ENCODE measurements at regions not wholly inside any gene's neighbourhood (a gene's known extent, or its start where the extent isn't known, plus 50 kb on each side); places are given as distances from the start of the nearest gene placed in this dataset.
"Not testable (repeated sequence)": the region's sequence is repeated elsewhere in the genome, so short reads cannot be mapped to it uniquely, and the experiment has no call there.

DNA sequence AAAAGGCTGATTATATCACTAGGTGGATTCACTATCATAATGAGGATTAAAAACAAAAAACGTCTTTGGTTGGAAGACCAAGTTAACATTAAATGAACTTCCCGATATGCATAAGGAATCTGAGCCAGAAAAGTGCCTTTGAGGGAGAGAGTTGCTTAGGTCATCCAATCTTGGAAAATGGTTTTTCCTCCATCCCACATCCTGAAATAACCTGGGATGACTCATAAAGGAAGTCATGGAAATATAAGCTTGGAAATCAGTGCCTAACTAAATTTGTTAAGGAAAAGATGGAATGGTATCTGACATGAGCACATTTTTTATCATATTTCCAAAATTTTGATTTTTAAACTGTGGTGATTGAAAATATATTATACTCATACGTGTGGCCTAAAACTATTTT is 66.0 kb downstream of the KBTBD8 start:
- DNase-seq (ENCODE audit: extremely low read depth, low read depth, low spot score): peak; percentile 34

DNA sequence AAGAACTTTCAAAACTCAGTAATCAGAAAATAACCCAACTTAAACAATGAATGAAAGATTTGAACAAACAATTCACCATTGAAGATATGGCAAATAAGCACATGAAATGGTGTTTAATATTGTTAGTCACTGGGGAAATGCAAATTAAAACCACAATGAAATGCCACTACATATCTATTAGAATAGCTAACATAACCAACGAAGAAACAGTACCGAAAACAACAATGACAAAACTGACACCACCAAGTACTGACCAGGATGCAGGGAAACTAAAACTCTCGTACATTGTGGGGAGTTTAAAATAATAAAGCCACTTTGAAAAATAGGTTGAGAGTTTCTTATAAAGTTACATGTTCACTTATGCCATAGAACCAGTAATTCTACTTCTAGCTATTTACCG is 69.1 kb downstream of the KBTBD8 start:
- no peak for DNase-seq (ENCODE audit: extremely low read depth, low read depth, low spot score)

DNA sequence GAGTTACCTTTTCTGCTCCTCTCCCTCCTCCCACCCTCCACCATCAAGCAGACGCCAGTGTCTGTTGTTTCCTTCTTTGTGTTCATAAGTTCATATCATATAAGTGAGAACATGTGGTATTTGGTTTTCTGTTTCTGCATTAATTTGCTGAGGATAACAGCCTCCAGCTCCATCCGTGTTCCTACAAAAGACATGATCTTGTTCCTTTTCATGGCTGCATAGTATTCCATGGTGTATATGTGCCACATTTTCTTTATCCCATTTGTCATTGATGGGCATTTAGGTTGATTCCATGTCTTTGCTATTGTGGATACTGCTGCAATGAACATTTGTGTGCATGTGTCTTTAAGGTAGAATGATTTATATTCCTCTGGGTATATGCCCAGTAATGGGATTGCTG is 74.5 kb downstream of the KBTBD8 start:
- DNase-seq (ENCODE audit: extremely low read depth, low read depth, low spot score): not testable (repeated sequence)

DNA sequence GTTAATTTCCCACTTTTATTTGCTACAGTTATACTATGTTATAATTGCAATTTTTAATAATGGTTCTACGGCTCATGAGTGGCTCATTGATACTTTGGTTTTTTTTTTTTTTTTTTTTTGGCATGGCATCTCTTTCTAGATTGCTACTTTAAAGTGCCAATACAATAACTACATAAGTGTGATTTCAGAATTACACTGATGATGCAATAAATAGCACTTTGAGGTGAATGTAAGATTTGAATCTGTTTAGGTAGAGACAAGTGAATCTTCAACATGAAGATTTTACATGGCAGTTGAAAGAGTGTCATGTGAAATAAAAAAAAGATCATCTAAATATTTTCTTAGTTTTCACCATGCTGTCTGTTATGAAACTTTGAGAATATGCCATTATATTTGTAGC is 75.7 kb downstream of the KBTBD8 start:
- no peak for DNase-seq (ENCODE audit: extremely low read depth, low read depth, low spot score)

DNA sequence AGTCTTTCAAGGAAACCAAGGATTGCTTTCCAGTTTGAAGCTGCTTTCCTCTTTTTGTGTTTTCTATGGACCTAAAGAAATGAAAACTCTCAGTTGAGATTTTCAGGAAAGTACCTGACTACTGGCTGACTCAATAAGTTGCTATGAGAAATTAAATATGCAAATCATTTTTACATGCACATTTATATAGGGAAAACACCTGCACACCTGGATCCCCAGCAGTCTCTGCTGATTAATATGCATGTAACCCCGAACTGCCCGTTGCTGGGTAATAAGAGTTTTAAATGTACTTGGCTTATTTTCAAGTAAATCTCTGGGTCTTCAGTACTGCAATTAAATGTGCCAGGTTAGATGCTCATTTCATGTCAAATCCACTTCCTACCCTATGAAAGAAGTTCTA is 77.2 kb downstream of the KBTBD8 start:
- no peak for DNase-seq (ENCODE audit: extremely low read depth, low read depth, low spot score)

DNA sequence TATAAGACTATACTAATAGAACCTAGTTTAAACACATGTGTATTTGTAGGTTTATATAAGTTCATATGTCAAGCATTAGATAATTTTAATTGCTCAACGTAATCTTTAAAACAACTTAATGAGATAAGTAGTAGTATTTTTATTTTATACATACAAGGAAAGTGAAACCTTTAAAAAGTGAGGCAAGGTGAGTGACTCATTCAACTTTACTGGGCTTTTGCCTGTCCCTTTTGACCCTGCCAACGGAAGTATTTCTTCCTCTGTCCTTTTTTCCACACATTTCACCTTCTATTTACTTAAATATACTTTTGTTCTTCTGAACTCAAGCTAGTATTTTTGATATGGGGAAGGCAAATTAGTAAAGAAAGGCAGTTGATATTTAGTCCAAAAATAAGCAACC is 78.5 kb downstream of the KBTBD8 start:
- DNase-seq (ENCODE audit: extremely low read depth, low read depth, low spot score): no peak

DNA sequence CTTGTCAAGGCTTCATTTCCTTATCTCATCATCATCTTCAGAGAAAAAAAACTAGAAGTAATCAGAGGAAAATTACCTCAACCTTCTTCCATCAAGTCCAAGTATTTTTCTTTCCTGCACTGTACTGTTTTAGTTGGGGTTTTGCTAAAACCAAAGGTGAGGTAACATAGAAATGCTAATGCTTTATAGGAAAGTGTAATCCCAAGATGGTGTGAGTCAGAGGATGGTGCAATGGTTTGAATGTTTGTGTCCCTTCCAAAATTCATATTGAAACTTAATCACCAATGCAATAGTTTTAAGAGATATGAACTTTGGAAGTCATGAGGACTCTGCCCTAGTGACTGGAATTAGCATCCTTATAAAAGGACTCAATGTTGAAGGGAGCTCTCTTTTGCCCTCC is 79.5 kb downstream of the KBTBD8 start:
- no peak for DNase-seq (ENCODE audit: extremely low read depth, low read depth, low spot score)

DNA sequence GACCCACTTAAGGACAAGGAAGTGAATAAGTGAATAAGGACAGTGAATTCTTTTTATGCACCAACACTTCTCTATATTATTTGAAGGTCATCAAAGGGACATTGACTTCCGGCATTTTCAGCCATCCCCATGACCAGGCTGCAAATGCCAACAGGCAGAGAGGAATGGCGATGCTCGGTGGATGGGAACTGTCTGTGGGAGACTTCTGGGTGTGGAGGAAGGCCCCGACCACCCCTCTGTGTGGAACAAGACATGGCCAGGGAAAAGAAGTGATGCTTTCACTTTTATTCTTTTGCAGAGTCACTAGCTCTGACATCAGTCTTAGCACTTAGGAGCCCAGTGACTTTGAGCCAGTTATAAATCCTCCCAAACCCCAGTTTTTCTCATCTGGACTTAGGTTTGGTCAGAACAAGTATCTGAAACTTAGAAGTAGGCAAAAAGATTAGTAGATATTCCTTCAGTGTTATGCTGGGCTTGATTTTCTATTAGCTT is 84.5 kb downstream of the KBTBD8 start:
- DNase-seq (ENCODE audit: extremely low read depth, low read depth, low spot score): no peak

DNA sequence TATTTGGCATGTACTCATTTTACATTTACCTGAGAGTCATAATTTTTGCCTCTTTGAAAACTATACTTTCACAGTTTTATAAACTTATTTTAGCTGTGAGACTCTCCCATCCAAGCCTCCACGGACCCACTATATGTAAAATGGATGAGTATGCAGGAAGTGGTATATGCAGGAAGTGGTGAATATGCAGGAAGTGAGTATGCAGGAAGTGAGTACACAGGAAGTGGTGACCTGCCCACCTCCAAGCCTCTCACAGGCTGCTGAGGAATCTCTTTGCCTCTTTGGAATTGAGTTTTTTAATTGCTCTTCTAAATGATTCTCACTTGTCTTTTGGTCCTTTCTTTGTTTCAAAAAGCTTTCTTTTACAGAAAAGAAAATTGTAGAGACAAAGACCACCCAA is 85.2 kb downstream of the KBTBD8 start:
- no peak for DNase-seq (ENCODE audit: extremely low read depth, low read depth, low spot score)

DNA sequence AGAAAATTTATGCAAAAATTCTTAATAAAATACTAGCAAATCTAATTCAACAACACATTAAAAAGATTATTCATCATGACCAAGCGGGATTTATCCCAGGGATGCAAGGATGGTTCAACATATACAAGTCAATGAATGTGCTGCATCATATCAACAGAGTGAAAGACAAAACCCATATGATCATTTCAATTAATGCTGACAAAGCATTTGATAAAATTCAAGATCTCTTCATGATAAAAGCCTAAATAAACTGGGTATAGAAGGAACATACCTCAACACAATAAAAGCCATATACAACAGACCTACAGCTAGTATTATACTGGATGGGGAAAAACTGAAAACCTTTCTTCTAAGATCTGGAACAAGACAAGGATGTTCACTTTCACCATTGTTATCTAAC is 89.7 kb downstream of the KBTBD8 start:
- DNase-seq (ENCODE audit: extremely low read depth, low read depth, low spot score): no peak

DNA sequence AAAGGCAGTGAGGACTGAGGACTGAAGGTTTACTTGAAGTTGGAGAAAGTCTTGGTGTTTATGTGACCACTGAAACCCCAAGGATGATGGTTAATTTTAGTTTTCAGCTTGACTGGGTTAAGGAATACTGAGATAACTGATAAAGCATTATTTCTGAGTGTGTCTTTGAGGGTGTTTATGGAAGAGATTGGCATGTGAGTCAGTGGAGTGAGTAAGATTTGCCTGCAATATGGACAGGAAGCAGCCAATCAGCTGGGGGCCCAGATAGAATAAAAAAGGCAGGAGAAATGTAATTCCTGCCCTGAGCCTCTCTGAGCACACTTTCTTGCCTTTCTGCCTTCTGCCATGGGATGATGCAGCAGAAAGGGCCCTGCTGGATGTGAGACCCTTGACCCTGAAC is 92.4 kb downstream of the KBTBD8 start:
- peak; percentile 25 for DNase-seq (ENCODE audit: extremely low read depth, low read depth, low spot score)

DNA sequence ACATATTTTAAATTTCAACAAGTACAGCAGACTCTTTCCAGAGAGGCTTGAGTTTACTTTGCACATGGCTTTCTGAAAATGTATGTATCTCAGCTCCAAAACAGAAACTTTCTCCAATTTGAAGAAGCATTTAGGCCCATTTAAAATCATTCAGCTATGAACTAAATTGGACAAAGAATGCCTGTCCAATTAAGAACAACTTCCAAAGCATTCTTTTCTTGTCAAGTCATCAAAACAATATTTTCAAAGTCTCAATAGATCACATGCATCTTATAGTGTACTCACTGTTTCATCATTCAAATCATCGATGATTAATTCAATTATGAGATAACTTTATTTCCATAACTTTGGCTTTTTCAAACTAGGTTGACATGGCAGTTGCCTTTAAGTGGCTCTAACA is 95.2 kb downstream of the KBTBD8 start:
- DNase-seq (ENCODE audit: extremely low read depth, low read depth, low spot score): no peak

DNA sequence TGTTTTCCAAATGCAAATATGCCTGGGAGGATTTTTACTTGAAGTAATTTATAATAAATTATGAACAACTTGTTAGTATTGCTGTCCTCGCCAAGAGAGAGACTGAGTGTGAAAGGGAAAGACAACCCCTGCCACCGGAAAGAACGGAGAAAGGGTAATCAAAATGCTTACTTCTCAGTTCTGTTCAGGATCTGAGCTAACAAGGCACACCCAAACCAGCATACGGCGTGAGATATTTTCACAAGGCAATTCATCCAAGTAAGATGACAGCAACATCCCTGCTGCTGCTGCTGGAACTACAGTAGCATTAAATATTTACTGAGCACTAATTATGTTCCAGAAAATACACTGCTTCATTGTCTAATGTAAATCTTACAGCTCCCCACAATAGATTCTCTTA is 96.1 kb downstream of the KBTBD8 start:
- no peak for DNase-seq (ENCODE audit: extremely low read depth, low read depth, low spot score)

DNA sequence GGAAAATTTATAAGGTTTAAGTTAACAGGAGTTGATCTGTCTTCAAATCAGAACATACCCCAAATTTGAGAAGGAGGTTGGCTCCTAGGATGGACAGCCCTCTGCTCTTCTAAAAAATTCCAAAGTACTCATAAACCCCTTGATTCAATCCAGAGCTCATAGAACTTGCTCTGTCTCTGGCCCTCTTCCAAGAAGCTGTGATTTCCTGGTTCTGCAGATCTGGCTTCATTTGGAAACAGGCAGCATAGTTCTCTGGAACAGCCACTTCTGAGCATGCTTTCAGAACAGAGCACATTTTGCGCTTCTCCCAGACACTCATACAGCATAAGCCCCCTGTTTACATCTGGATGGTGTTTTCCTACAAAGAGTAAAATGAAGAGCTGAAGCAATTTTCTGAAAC is 96.7 kb downstream of the KBTBD8 start:
- DNase-seq (ENCODE audit: extremely low read depth, low read depth, low spot score): no peak

DNA sequence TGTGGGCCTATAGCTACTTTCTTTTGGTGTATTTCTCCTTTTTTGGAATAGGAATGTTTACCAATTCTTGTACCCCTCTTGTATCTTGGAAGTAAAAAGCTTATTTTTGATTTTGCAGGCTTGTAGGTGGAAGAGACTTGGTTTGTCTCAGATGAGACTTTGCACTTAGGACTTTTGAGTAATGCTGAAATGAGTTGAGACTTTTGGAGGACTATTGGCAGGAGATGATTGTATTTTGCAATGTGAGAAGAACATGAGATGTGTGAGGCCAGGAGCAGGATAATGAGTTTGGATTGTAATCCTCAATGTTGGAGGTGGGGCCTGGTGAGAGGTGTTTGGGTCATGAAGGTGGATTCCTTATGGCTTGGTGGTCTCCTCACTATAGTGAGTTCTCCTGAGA is 106.3 kb downstream of the KBTBD8 start:
- no peak for DNase-seq (ENCODE audit: extremely low read depth, low read depth, low spot score)

DNA sequence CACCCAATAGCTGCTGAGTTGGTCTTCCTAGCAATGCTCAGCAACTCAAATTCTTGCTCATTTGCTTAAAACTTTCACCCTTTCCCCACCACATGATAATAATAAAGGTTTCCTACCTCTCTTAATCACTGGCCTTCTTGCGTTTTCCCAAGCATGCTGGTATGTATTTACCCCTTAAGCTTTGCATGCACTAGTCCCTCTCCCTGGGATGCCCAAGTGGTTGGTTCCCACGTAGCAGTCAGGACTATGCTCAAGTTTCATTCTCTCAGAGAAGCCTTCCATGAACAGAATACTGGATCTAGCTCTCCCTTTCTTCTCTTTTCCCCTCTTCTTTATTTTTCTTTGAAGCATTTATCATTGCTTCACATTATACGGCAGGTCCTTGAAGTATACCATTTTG is 108.8 kb downstream of the KBTBD8 start:
- no peak for DNase-seq (ENCODE audit: extremely low read depth, low read depth, low spot score)

DNA sequence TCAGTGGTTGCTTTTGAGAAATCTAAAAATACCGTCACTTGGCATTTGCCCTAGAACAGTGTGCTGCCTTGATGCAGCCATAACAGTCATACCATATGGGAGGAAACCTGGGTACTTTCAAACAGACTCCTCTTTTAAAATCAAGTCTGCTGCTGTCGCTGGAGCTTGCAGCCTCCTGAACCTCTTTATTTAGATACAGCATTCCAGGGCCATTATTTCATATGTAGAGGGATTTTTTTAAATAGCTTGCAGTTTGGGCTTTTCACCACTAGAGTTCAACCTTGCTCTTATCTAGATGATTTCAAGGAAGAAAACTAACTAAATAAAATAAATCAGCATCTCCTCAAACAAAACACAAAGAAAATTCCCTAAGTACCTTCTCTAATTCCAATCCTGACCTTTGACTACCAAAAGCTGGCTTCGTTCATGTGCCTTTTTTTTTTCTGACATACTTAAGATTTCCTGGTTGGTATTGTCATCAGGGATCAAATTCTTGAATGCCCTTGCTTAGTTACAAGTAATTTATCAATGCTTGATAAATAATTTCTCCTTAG is 111.6 kb downstream of the KBTBD8 start:
- DNase-seq (ENCODE audit: extremely low read depth, low read depth, low spot score): peak; percentile 31

DNA sequence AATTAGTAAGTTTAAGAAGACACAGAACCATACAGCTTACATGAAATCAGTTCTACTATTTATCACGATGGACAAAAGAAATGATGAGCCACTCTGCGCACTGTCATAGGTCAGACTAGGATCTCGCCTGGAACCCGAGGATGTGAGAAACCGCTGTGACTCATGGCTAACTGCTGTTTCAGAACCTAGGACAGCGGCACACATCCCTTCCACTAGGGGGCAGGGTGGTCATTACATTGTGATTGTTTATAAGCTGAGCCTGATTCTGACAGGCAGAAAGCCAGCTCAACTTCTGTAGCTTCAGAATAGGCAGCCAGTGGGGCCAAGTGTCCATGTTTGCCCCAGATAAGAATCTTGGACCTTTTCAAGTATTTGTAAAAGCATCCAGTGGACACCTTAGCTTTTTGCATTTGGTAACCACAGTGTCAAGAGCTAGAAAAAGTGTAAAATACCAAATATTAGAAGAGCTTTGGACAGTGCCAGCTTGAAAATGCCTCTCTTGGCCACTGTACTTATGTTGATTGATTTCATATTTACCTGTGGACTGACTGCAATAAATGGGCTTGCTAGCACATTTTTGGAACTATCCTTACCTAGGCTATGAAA is 115.8 kb downstream of the KBTBD8 start:
- DNase-seq (ENCODE audit: extremely low read depth, low read depth, low spot score): peak; percentile 44

DNA sequence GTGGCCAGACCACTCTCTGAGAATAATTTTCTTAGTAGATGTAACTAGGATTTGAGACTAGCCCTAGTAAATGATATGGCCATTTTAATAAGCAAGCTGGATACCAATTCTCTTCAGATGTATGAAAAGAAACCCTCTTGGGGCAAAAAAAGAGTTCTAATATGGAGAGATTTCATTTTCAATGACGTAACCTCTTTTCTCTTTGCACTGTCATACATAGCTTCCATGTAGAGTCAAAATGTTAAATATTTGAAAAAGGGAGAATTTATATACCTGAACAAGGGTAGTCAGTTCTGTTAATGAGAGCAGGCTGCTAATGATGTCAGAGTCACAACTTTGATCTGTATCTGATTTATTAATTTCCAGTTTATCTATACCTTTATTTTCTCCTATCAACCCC is 120.0 kb downstream of the KBTBD8 start:
- DNase-seq (ENCODE audit: extremely low read depth, low read depth, low spot score): no peak

DNA sequence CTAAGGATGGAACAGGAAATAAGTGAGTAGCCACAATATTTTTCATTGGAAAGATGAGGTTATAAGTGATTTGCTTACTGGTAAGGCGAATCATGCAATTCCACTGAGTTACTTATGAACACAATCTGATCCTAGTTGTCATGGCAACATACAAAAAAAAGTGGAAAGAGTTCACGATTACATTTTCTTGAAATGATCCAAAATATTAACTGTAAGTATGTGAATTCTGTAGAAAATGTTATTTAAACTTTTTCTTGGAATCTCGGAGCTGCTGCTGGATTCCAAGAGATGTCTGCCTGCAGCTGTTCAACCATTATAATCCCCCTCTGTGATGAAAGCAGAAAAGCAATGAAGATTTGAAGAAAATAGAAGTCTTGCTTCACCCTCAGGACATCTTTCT is 120.5 kb downstream of the KBTBD8 start:
- no peak for DNase-seq (ENCODE audit: extremely low read depth, low read depth, low spot score)

DNA sequence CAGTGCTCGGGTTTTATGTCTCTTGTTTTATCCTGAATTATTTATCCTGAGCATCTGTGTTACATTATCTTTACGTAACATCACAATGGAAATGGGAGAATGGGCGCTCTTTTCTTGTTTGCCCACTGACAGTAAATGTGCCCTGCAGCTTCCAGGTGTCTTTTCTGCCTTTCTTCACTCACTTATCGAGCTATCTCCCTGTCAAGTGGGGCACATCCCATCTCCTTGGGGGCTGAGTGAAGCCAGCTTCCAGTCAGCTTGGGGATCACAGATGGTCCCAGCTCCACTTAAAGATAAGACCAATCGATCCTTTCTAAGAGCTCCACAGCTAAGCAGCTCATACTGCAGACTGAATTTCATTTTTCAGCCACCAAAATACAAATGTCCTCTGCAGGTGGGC is 125.8 kb downstream of the KBTBD8 start:
- DNase-seq (ENCODE audit: extremely low read depth, low read depth, low spot score): no peak

DNA sequence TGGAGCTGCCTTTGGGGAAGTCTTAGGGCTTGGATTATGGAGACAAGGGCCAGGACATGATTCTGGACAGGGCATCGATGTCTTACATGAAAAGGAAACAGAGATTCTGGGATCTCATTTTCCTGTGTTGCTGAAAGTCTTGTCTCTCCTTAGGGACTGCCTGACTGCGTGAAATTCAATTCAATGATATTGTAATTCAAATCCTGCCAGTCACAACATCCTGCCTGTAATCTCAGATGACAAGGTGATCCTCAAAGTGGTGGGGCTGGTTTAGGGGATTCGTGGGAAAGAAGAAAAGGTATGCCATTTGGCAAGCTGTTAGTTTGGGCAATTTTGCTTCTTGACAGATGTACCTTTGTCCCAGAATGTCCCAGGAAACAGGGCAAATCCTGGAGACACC is 129.1 kb downstream of the KBTBD8 start:
- no peak for DNase-seq (ENCODE audit: extremely low read depth, low read depth, low spot score)

DNA sequence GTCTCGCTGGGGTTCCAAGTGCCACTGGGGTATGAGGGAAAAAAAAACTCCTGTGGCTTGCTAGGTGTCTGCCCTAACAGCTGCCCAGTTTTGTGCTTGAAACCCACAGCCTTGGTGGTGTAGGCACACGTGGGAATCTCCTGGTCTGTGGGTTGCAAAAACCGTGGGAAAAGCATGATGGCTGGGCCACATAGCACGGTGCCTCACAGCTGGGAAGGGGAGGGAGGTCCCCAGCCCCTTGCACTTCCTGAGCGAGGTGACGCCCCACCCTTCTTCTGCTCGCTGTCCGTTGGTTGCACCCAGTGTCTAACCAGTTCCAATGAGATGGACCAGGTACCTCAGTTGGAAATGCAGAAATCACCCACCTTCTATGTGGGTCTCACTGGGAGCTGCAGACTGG is 144.3 kb downstream of the KBTBD8 start:
- DNase-seq (ENCODE audit: extremely low read depth, low read depth, low spot score): no peak

Data from glomerular endothelial cell (primary cell).